Nephron (organoid): ENCODE measurements at regions not wholly inside any gene's neighbourhood (a gene's known extent, or its start where the extent isn't known, plus 50 kb on each side); places are given as distances from the start of the nearest gene placed in this dataset.

ENCODE experiments used
- H3K27ac Mint-ChIP-seq, 3 experiments: 2 replicates each; pipeline ENCODE4 v1.8.0; 2020; ENCODE audit warnings: mixed read lengths in 3 of 3, mild to moderate bottlenecking in 2 of 3, moderate library complexity in 1 of 3
- H3K27me3 Mint-ChIP-seq: 2 replicates; pipeline ENCODE4 v1.8.0; 2021; ENCODE audit warnings: low read depth, mild to moderate bottlenecking, moderate library complexity, mixed read lengths
- H3K36me3 Mint-ChIP-seq: 2 replicates; pipeline ENCODE4 v1.8.0; 2020; ENCODE audit warnings: low read depth, mixed read lengths
- H3K4me1 Mint-ChIP-seq: 2 replicates; pipeline ENCODE4 v1.8.0; 2020; ENCODE audit warnings: mixed read lengths
- H3K4me3 Mint-ChIP-seq, 3 experiments: 2 replicates each; pipeline ENCODE4 v1.8.0; 2020; ENCODE audit warnings: mild to moderate bottlenecking in 3 of 3, mixed read lengths in 3 of 3, moderate library complexity in 2 of 3
- H3K9me3 Mint-ChIP-seq: 2 replicates; pipeline ENCODE4 v1.8.0; 2020; ENCODE audit warnings: mixed read lengths
- CTCF ChIP-seq, 3 experiments: fragments of 200-600 bp; sonication (generic); IDR thresholded peaks; one replicate each; pipeline ENCODE4 v1.5.0; 2021; ENCODE audit warnings: antibody characterized with exemption in 3 of 3; ENCODE audit not compliant: unreplicated experiment in 3 of 3

GRCh38 chr13:30039511-30039911 lies 189.1 kb upstream of the UBL3 start:
- no peak for TF ChIP-seq CTCF (IDR thresholded peaks at IDR 0.05; ENCODE audit: unreplicated experiment in 3 of 3)
- Mint-ChIP-seq H3K9me3 (no peaks in the 10 kb centered on the region), H3K4me1 (peaks cover 22% of the 10 kb centered on the region), H3K4me3 (no peak overlapping the region), H3K27ac (peak overlapping the region in 2 of 3 experiments; percentile 18 to 21), H3K36me3 (no peaks in the 10 kb centered on the region), H3K27me3 (peaks cover 28% of the 10 kb centered on the region)

- H3K36me3 Mint-ChIP-seq = no peaks in the 10 kb centered on the region
- peaks cover 28% of the 10 kb centered on the region for H3K4me1 Mint-ChIP-seq
- no peaks in the 10 kb centered on the region for H3K9me3 Mint-ChIP-seq
- H3K27me3 Mint-ChIP-seq = peaks cover 28% of the 10 kb centered on the region
- H3K4me3 Mint-ChIP-seq = no peak overlapping the region
- H3K27ac Mint-ChIP-seq = peak overlapping the region in 1 of 3 experiments; percentile 46
- peak in 1 of 3 experiments; percentile 16 for TF ChIP-seq CTCF (IDR thresholded peaks at IDR 0.05; ENCODE audit: unreplicated experiment in 3 of 3)
Measured at GRCh38 chr13:30038884-30039283, 188.5 kb upstream of the UBL3 start.

GRCh38 chr13:30037766-30038165 lies 187.3 kb upstream of the UBL3 start:
- no peak overlapping the region for H3K27ac Mint-ChIP-seq
- H3K4me1 Mint-ChIP-seq = peaks cover 34% of the 10 kb centered on the region
- no peak overlapping the region for H3K4me3 Mint-ChIP-seq
- peaks cover 32% of the 10 kb centered on the region for H3K27me3 Mint-ChIP-seq
- no peak for TF ChIP-seq CTCF (IDR thresholded peaks at IDR 0.05; ENCODE audit: unreplicated experiment in 3 of 3)
- no peaks in the 10 kb centered on the region for H3K9me3 Mint-ChIP-seq
- no peaks in the 10 kb centered on the region for H3K36me3 Mint-ChIP-seq

- H3K4me3 Mint-ChIP-seq = no peak overlapping the region
- H3K27ac Mint-ChIP-seq = no peak overlapping the region
- peaks cover 34% of the 10 kb centered on the region for H3K4me1 Mint-ChIP-seq
- H3K9me3 Mint-ChIP-seq = no peaks in the 10 kb centered on the region
- no peaks in the 10 kb centered on the region for H3K36me3 Mint-ChIP-seq
- no peak for TF ChIP-seq CTCF (IDR thresholded peaks at IDR 0.05; ENCODE audit: unreplicated experiment in 3 of 3)
- H3K27me3 Mint-ChIP-seq = peaks cover 34% of the 10 kb centered on the region
Measured at GRCh38 chr13:30037306-30037705, 186.9 kb upstream of the UBL3 start.

GRCh38 chr13:30034458-30034795 lies 184.0 kb upstream of the UBL3 start:
- peaks cover 26% of the 10 kb centered on the region for H3K27me3 Mint-ChIP-seq
- no peak for TF ChIP-seq CTCF (IDR thresholded peaks at IDR 0.05; ENCODE audit: unreplicated experiment in 3 of 3)
- peak overlapping the region in 1 of 3 experiments; percentile 24 for H3K27ac Mint-ChIP-seq
- H3K4me3 Mint-ChIP-seq = no peak overlapping the region
- peaks cover 26% of the 10 kb centered on the region for H3K4me1 Mint-ChIP-seq
- H3K36me3 Mint-ChIP-seq = no peaks in the 10 kb centered on the region
- H3K9me3 Mint-ChIP-seq = no peaks in the 10 kb centered on the region

GRCh38 chr13:30033681-30034457 lies 183.5 kb upstream of the UBL3 start:
- Mint-ChIP-seq H3K4me1 (peaks cover 20% of the 10 kb centered on the region), H3K4me3 (no peak overlapping the region), H3K27me3 (peaks cover 25% of the 10 kb centered on the region), H3K9me3 (no peaks in the 10 kb centered on the region), H3K36me3 (no peaks in the 10 kb centered on the region), H3K27ac (peak overlapping the region in 1 of 3 experiments; percentile 24)
- no peak for TF ChIP-seq CTCF (IDR thresholded peaks at IDR 0.05; ENCODE audit: unreplicated experiment in 3 of 3)
